ENCODE measurements at regions not wholly inside any gene's neighbourhood (a gene's known extent, or its start where the extent isn't known, plus 50 kb on each side); places are given as distances from the start of the nearest gene placed in this dataset.

GRCh38 chr1:221555689-221556433, 186.0 kb downstream of the DUSP10 start:
- DNase-seq, result no peak
- Histone ChIP-seq H3K4me1 (peaks cover 3% of the 10 kb centered on the region; the same call in 1 of the 2 replicates), H3K4me3 (ENCODE audit: low read depth, low read length) (no peak overlapping the region), H3K9me3 (no peaks in the 10 kb centered on the region), H3K36me3 (no peaks in the 10 kb centered on the region), H3K27me3 (no peaks in the 10 kb centered on the region)
- no peak for TF ChIP-seq CTCF (IDR thresholded peaks at IDR 0.05; ENCODE audit: low read depth, low read length)

GRCh38 chr1:221556435-221556834, 185.5 kb downstream of the DUSP10 start:
- DNase-seq, result no peak
- TF ChIP-seq CTCF (IDR thresholded peaks at IDR 0.05; ENCODE audit: low read depth, low read length), result no peak
- H3K27me3 ChIP-seq, result no peaks in the 10 kb centered on the region
- no peak overlapping the region for H3K4me3 ChIP-seq (ENCODE audit: low read depth, low read length)
- no peaks in the 10 kb centered on the region for H3K9me3 ChIP-seq
- peaks cover 3% of the 10 kb centered on the region; the same call in 1 of the 2 replicates for H3K4me1 ChIP-seq
- H3K36me3 ChIP-seq, result no peaks in the 10 kb centered on the region

- no peak for TF ChIP-seq CTCF (IDR thresholded peaks at IDR 0.05; ENCODE audit: low read depth, low read length)
- no peaks in the 10 kb centered on the region for H3K27me3 ChIP-seq
- peaks cover 3% of the 10 kb centered on the region; the same call in 1 of the 2 replicates for H3K4me1 ChIP-seq
- no peak for DNase-seq
- H3K4me3 ChIP-seq (ENCODE audit: low read depth, low read length), result no peak overlapping the region
- H3K36me3 ChIP-seq, result no peaks in the 10 kb centered on the region
- no peaks in the 10 kb centered on the region for H3K9me3 ChIP-seq
Measured at GRCh38 chr1:221557013-221557412, 184.9 kb downstream of the DUSP10 start.

- no peak for TF ChIP-seq CTCF (IDR thresholded peaks at IDR 0.05; ENCODE audit: low read depth, low read length)
- Histone ChIP-seq H3K4me1 (peaks cover 3% of the 10 kb centered on the region; the same call in 1 of the 2 replicates), H3K4me3 (ENCODE audit: low read depth, low read length) (no peak overlapping the region), H3K27me3 (no peaks in the 10 kb centered on the region), H3K36me3 (no peaks in the 10 kb centered on the region), H3K9me3 (no peaks in the 10 kb centered on the region)
- no peak for DNase-seq
Measured at GRCh38 chr1:221558396-221558795, 183.5 kb downstream of the DUSP10 start.

GRCh38 chr1:221559911-221560310, 182.0 kb downstream of the DUSP10 start:
- H3K4me1 ChIP-seq, result peaks cover 3% of the 10 kb centered on the region; the same call in 1 of the 2 replicates
- H3K36me3 ChIP-seq, result no peaks in the 10 kb centered on the region
- no peak overlapping the region for H3K4me3 ChIP-seq (ENCODE audit: low read depth, low read length)
- no peaks in the 10 kb centered on the region for H3K27me3 ChIP-seq
- no peaks in the 10 kb centered on the region for H3K9me3 ChIP-seq
- TF ChIP-seq CTCF (IDR thresholded peaks at IDR 0.05; ENCODE audit: low read depth, low read length), result no peak
- no peak for DNase-seq
